ENCODE measurements at regions not wholly inside any gene's neighbourhood (a gene's known extent, or its start where the extent isn't known, plus 50 kb on each side); places are given as distances from the start of the nearest gene placed in this dataset.
"Not testable (repeated sequence)": the region's sequence is repeated elsewhere in the genome, so short reads cannot be mapped to it uniquely, and the experiment has no call there.

DNA sequence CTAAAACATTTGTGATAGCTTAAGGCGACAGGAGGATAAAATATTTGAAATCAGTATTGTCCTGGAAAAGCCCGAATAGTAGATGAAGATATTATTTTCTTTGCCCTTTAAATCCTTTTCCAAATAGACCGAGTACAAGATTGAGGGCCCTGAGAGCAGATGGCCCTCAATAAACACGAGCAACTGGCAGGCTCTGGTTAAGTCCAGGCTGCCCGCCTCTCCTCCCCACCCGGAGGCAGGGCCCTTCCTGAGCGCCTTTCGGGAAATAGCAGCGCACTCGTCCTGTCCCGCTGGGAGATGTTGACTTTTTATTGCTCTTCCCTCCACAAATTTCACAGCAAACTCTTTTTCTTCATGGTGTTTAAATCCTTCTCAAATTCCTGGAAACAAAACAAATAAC lies 50.8 kb upstream of the MAX start:
- DNase-seq (ENCODE audit: low read depth in 2 of 2) = no peak

DNA sequence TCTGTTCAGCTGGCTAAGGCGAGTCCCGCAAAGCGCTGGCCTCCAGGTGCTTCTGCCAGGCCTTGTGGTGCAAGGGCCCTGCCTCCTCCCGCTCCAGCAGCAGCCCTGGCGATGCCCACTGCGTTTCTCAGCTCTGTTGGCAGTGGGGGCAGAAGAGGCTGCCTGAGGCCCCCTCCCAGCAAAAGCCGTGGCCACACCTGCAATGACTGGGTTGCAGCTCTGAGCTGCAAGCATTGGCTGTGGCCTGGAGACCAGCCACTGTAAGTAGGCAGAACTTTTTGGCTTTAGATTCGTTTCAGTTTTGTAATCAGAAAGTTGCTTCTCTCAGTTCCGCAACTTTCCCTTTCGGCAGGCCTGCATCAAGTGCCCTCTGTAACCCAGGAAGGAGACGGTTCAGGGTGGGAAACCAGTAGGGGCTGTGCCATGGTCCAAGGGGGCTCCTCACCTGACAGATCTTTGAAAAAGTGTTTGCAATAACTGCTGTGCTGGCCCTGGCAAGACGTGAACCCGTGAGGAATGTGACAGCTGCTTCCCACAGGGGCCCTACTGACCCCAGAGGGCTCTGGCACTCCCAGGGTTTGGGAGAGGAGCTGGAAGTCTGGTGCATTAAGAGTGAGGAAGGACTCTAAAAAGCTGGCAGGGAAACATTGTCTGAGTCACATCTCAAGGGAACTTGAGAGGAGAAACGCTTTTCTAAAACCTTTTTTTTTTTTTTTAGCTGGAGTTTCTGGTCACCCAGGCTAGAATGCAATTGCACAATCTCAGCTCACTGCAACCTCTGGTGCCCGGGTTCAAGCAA lies 54.5 kb upstream of the MAX start:
- no peak for DNase-seq (ENCODE audit: low read depth in 2 of 2)

GRCh38 chr14:65159281-65160062 lies 57.2 kb upstream of the MAX start:
- DNase-seq (ENCODE audit: low read depth in 2 of 2) = no peak

DNA sequence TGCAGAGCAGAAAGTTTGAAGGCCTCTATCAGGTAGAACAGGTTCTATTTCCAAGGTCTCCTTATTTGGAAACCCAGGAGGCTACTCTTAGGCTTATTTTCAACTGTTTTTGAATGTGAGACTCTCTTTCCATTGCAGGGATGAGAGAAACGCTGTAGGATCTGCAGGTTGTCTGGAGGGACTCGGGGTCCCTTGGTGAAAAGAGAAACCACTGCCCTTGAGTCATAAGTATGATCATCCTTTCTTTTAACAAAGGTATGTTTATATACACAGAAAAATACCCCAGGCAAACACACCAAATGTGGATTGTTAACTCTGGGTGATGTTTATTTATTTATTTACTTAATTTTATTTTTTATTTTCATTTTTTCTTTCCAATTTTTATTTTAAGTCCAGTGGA lies 57.8 kb upstream of the MAX start:
- no peak for DNase-seq (ENCODE audit: low read depth in 2 of 2)

- DNase-seq (ENCODE audit: low read depth in 2 of 2) = no peak
These were observed 59.7 kb upstream of the MAX start for GRCh38 chr14:65162031-65162430.

DNA sequence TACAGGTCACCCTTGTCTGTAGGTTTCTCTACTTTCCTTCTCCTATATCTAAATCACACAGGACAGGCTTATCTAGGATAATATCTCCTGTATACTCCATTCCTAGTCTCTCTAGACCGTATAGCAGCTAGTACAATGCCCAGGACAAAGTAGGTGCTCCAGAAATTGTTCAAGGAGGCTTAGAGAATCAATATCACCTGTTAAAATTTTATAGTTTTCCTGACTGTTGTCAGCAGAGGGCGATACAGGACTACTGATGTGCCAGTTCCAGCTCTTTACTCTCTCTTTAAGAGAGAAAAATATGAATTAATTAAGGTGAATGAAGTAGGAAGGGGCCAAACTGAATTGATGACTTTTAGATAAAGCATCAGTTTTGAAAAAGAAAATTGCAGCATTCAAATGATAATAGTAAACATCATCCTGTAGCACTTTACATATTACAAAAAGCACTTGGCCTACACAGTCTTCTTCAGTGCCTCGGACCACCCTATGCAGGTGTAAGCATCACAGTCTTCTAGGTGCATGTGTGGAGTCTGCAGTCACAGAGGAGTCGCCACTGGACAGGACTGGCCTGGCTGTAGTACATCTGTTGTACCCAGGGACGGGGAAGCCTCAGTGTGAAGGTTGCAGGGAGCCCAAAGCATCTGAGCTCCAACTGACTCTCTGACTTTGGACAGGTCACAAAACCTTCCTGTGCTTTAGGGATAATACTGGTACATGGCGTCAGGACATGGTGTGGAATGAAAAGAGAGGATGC lies 61.9 kb upstream of the MAX start:
- peak; percentile 11 to 54 for DNase-seq (ENCODE audit: low read depth in 2 of 2)

- DNase-seq (ENCODE audit: low read depth in 2 of 2) = no peak
These were observed 62.5 kb upstream of the MAX start for GRCh38 chr14:65164825-65165135.

GRCh38 chr14:65167072-65167645 lies 64.8 kb upstream of the MAX start:
- DNase-seq (ENCODE audit: low read depth in 2 of 2) = no peak

DNA sequence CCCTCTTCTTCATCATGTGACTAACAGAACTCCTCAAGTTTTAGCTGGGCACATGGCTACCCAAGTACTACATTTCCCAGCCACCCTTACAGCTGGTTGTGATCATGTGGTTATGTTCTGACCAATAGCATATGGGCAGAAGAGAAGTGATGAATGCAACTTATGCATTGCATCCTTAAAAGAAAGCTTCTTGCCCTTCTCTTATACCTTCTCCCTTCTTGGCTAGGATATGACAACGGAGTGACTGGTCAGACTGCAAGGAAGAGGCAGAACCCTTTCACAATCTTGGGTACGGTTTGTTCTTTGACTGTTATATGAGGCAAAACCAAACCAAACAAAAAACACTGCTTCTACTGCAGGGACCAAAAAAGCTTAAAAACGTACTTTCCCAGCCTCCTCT lies 66.5 kb upstream of the MAX start:
- no peak for DNase-seq (ENCODE audit: low read depth in 2 of 2)

DNA sequence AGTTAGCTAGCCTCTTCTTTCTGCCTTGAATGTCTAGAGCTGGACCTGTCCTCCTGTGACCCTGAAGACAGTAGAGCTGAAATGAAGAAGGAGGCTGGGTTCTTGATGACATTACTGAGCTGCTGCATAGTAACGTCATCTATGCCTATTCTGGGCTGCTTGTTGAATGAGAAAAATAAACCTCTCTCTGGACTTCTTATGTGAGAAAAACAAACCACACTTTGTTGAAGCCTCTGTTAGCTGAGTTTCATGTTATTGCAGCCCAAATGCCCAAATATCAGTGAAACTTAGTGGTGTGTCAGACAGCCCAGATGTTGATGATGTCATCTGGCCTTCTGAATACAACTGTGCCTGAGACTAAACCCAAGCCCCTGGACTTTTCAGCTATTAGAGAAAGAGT lies 67.0 kb upstream of the MAX start:
- DNase-seq (ENCODE audit: low read depth in 2 of 2) = no peak

DNA sequence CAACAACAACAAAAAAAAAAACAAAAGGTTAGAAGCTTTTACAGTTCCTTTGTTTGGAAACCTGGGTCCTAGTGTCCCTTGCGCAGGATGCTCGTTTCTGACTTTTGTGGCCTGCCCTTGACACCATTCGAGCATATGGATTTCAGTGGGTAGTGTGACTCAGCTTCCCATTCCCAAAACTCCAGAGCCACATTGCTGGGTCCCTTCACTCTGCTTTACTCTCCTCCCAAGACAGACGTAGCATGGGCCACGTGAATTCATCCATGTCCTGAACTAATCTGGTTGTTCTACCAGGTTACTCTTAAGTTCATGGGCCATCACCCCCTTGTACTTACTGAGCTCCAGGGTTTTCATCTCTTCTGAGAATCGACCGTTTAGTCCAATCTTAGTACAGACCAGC lies 68.0 kb upstream of the MAX start:
- peak in 1 of 2 donors; percentile 3 for DNase-seq (ENCODE audit: low read depth in 2 of 2)

DNA sequence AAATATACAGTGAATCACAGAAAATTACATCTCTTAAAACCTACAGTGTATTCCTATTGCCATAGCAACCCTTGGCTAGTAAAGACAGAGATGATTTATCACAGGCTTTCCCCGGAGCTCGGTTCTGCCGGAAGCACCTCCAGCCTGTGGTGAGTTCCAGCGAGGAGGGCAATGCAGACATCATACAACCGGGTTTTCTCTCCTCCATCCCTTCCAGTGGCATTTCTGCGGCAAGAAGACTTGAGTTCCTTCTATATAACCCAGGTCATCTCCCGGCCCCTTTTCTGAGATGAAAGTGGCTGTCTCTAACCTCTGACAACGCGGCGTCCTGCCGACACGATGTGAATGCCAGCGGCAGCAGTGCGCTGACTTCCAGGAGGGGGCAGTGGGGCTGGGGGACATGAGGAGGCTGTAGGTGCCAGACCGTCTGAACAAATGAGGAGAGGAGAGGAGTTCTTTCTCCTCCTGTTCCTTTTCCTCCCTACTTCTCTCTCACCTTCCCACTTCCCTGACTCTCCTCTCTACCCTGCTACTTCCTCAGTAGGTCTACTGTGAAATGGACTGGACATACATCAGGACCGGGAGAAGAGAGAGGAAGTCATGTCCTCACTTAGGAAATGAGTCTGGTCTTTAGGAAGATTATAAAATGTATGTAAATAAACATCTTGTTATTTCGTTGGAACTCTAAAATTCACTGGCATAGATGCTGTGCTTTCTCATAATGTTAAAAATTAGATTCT lies 68.6 kb upstream of the MAX start:
- DNase-seq (ENCODE audit: low read depth in 2 of 2) = peak; percentile 3 to 69

- no peak for DNase-seq (ENCODE audit: low read depth in 2 of 2)
These were observed 71.8 kb upstream of the MAX start for GRCh38 chr14:65173973-65174693.

DNA sequence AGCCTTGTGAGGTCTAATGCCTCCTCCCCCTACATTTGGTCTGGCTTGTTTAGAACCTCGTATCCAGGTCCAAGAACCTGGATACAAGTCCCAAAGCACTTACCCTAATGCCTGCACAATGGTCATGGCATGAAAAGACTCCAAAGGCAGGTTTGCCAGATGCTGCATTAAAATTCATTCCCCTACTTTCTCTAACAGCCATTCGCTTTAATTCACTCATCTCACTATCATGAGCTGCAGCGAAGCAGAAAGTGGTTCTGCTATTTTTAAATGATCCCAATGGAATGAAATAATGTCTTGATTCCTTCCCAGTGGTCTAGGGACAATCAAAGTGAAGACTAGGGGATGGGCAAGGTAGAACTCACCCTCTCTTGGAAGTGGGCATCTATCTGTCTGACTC lies 72.5 kb upstream of the MAX start:
- DNase-seq (ENCODE audit: low read depth in 2 of 2) = no peak

DNA sequence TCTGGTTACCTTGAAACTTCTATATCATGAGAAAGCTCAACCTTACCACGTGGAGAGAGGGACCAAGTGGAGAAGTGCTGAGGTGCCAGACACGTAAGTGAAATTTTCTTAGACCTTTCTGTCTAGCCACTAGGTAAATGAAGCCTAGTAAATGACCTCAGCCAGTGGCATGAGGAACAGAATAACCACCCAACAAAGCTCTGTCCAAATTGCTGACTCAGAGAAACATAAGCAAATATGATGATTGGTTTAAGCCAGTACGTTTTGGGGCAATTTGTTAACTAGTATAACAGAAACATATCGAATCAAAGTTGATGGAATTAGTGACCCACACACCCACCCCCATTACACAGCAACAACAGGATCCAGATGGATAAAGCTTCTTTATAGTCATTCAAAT lies 75.2 kb upstream of the MAX start:
- DNase-seq (ENCODE audit: low read depth in 2 of 2) = no peak

GRCh38 chr14:65179231-65179630 lies 76.9 kb upstream of the MAX start:
- not testable (repeated sequence) for DNase-seq (ENCODE audit: low read depth in 2 of 2)

DNA sequence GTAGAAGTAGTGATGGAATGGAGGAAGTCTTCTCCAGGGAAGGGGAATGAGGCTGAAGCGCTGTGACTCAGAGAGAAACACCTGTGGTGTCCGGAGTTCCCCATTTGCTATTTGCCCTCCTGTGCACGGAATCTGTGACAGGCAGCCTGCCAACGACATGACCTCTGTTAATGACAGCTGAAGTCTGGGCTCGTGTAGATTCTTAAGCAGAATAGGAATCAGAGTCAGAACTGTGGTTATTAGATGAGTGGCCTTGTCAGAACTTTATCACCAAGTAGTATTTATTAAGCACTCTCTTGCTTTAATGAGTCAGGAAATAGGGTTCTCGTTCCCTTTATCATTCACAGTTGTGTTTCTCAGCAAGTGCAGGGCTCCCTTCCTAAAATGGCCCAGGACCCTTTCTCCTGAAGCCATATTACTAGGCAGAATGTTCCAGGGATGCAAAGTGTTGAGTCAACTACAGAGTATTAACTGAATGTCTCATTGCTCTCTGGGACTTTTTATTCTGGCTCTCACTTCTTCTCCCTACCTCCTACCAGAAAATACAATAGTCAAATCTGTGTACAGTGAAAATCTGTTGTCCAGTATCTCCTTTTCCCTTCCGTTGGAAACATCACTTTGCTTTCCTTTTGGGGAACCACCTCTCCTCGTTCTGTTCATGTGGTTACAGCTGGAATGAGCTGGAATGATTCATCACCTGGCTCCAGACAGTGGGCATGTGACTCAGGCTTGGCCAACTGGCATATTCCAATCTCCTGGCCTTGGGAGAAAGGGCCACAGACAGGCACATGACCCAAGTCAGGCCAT lies 77.8 kb upstream of the MAX start:
- DNase-seq (ENCODE audit: low read depth in 2 of 2) = peak; percentile 2 to 64

- no peak for DNase-seq (ENCODE audit: low read depth in 2 of 2)
These were observed 78.4 kb upstream of the MAX start for GRCh38 chr14:65180725-65181025.

DNA sequence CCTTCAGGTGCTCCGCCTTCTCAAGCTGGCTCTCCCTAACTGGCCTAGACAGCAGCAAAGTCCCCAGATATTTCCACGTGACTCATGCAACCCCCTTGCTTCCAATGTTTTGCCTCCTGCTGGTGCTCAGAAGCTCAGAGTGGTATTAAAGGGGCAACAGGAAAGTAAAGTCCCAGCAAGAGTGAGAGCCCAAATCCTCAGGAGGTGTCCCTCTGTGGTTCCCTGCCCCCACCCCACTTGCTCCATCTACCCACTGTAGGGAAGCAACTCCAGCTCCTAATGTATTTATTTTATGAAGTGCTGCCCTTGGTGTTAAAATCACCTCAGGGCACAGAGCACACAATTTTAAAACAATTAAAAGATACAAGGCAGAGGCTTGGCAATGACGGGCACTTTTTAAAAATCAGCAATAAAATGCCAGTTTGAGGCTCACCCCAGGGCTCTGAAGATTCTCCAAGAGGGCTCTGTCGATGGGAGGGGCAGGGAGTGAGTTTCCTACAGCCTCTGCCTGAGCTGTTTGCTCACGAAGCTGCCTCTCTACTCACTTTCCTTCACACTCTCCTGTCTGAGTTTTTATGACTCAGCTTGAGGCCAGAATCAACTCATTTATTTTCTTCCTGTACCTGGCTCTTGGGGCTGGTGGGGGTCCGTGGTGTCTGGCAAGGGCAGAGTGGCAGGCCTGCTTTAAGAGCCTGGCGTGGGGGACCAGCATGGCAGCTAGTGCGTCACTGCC lies 81.9 kb upstream of the MAX start:
- DNase-seq (ENCODE audit: low read depth in 2 of 2) = no peak
